ENCODE measurements at regions not wholly inside any gene's neighbourhood (a gene's known extent, or its start where the extent isn't known, plus 50 kb on each side); places are given as distances from the start of the nearest gene placed in this dataset.

DNA sequence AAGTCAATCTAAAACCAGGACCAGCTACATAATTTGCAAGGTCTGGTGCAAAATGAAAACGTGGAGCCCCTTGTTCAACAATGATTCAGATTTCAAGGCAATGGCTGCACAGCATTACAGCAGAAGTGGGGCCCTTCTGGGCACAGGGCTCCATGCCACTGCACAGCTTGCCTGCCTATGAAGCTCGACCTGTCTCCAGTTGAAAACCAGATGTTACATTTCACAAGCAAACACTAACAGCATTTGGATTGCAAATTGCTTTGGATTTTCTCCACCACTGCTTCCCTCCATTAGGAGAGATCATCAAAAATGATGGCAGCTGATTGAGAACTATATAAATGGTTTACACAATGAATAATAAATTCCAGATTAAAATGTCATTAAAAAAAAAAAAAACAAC lies 551.4 kb upstream of the ZFHX3 start:
- no peak overlapping the region for H3K27ac ChIP-seq
- H3K4me3 ChIP-seq: no peak overlapping the region
- no peaks in the 10 kb centered on the region for H3K27me3 ChIP-seq
- no peaks in the 10 kb centered on the region for H3K4me1 ChIP-seq
- H3K36me3 ChIP-seq: no peaks in the 10 kb centered on the region
- no peak for DNase-seq (ENCODE audit: extremely low spot score in 2 of 2)
- TF ChIP-seq POLR2AphosphoS5 (IDR thresholded peaks at IDR 0.05; ENCODE audit: insufficient read depth in 1 of 2, low read depth in 1 of 2) (no peak), POLR2A (IDR thresholded peaks at IDR 0.05) (no peak), CTCF (IDR thresholded peaks at IDR 0.05) (no peak)
- intact Hi-C loops (cut with DNase I): no loop called here
- H3K9me3 ChIP-seq: no peaks in the 10 kb centered on the region

- Histone ChIP-seq H3K27ac (no peak overlapping the region), H3K9me3 (no peaks in the 10 kb centered on the region), H3K27me3 (no peaks in the 10 kb centered on the region), H3K36me3 (no peaks in the 10 kb centered on the region), H3K4me3 (no peak overlapping the region), H3K4me1 (no peaks in the 10 kb centered on the region)
- no peak for DNase-seq (ENCODE audit: extremely low spot score in 2 of 2)
- intact Hi-C loops (cut with DNase I): no loop called here
- TF ChIP-seq POLR2A (IDR thresholded peaks at IDR 0.05): no peak
- no peak for TF ChIP-seq POLR2AphosphoS5 (IDR thresholded peaks at IDR 0.05; ENCODE audit: insufficient read depth in 1 of 2, low read depth in 1 of 2)
- no peak for TF ChIP-seq CTCF (IDR thresholded peaks at IDR 0.05)
Measured at GRCh38 chr16:73584157-73584556, 536.2 kb upstream of the ZFHX3 start.

GRCh38 chr16:73572135-73572828 lies 524.4 kb upstream of the ZFHX3 start:
- H3K4me3 ChIP-seq: no peak overlapping the region
- no peak overlapping the region for H3K27ac ChIP-seq
- H3K36me3 ChIP-seq: no peaks in the 10 kb centered on the region
- intact Hi-C loops (cut with DNase I): no loop called here
- no peak for TF ChIP-seq POLR2A (IDR thresholded peaks at IDR 0.05)
- no peak for TF ChIP-seq CTCF (IDR thresholded peaks at IDR 0.05)
- TF ChIP-seq POLR2AphosphoS5 (IDR thresholded peaks at IDR 0.05; ENCODE audit: insufficient read depth in 1 of 2, low read depth in 1 of 2): no peak
- DNase-seq (ENCODE audit: extremely low spot score in 2 of 2): no peak
- no peaks in the 10 kb centered on the region for H3K9me3 ChIP-seq
- no peaks in the 10 kb centered on the region for H3K27me3 ChIP-seq
- no peaks in the 10 kb centered on the region for H3K4me1 ChIP-seq

DNA sequence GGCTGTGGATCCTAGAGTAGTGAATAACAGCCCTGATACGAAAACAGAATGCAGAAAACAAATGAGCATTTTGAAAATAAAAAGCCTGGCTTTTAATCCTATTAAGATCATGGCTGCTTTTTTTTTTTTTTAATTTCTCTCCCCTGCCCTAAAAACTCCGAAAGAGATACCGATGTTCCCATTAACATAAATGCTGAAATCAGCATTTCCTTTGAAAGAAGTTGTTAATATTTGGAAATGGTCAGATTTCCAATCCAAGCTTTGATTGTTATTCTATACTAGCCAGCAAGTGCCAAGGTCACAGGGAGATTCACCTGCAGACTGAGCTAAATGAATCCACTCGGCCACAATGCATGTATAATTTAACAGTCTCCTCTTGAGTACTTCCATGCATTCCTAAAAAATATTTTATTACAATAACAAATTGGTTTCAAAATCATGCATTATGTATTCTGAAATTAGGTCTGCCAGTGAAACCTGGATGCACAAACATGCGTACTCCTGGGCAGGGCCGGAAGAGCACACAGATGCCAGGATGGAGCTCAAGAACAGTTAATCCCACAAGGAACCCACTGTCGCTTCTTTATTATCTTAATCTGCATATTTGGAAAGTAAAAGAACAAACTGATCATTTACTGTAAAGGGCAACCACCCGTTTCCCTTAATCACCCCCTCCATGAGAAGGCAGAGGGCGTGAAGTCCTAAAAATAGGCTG lies 521.5 kb upstream of the ZFHX3 start:
- no peaks in the 10 kb centered on the region for H3K4me1 ChIP-seq
- no peak overlapping the region for H3K27ac ChIP-seq
- H3K36me3 ChIP-seq: no peaks in the 10 kb centered on the region
- no peaks in the 10 kb centered on the region for H3K9me3 ChIP-seq
- intact Hi-C loops (cut with DNase I): no loop called here
- TF ChIP-seq CTCF (IDR thresholded peaks at IDR 0.05): no peak
- no peak for TF ChIP-seq POLR2AphosphoS5 (IDR thresholded peaks at IDR 0.05; ENCODE audit: insufficient read depth in 1 of 2, low read depth in 1 of 2)
- TF ChIP-seq POLR2A (IDR thresholded peaks at IDR 0.05): no peak
- no peaks in the 10 kb centered on the region for H3K27me3 ChIP-seq
- no peak for DNase-seq (ENCODE audit: extremely low spot score in 2 of 2)
- no peak overlapping the region for H3K4me3 ChIP-seq

DNA sequence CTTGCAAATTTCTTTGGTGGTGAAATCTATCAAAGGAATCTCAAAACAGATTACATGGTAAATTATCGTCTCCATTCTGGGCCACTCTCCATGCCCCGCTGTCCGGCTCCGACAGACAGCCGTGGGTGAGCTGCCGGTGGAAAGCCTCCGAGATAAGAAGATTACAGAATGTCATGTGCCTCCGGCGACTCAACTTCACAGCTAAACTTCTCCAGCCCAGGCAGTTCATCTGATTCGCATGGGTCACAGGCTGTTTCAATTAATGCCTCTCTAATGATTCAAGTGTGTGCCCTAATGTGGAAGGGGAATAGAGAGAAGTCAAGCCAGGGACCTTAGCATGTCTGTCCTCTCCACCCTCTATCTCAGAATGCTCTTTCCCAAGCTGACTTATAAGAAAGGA lies 520.8 kb upstream of the ZFHX3 start:
- no peak overlapping the region for H3K4me3 ChIP-seq
- TF ChIP-seq POLR2AphosphoS5 (IDR thresholded peaks at IDR 0.05; ENCODE audit: insufficient read depth in 1 of 2, low read depth in 1 of 2) (no peak), POLR2A (IDR thresholded peaks at IDR 0.05) (no peak), CTCF (IDR thresholded peaks at IDR 0.05) (no peak)
- intact Hi-C loops (cut with DNase I): no loop called here
- no peaks in the 10 kb centered on the region for H3K36me3 ChIP-seq
- H3K9me3 ChIP-seq: no peaks in the 10 kb centered on the region
- H3K27me3 ChIP-seq: no peaks in the 10 kb centered on the region
- no peak overlapping the region for H3K27ac ChIP-seq
- H3K4me1 ChIP-seq: no peaks in the 10 kb centered on the region
- no peak for DNase-seq (ENCODE audit: extremely low spot score in 2 of 2)

Data from vagina (tissue), 2 donors.